ENCODE measurements at regions not wholly inside any gene's neighbourhood (a gene's known extent, or its start where the extent isn't known, plus 50 kb on each side); places are given as distances from the start of the nearest gene placed in this dataset.

GRCh38 chr2:105609746-105610402 lies 134.8 kb upstream of the NCK2 start:
- ATAC-seq (ENCODE audit: insufficient number of reproducible peaks, low FRiP score, low read depth) (no peak), DNase-seq (ENCODE audit: low spot score) (no peak)
- no peaks in the 10 kb centered on the region for H3K9me3 ChIP-seq
- TF ChIP-seq, protein P1, sequence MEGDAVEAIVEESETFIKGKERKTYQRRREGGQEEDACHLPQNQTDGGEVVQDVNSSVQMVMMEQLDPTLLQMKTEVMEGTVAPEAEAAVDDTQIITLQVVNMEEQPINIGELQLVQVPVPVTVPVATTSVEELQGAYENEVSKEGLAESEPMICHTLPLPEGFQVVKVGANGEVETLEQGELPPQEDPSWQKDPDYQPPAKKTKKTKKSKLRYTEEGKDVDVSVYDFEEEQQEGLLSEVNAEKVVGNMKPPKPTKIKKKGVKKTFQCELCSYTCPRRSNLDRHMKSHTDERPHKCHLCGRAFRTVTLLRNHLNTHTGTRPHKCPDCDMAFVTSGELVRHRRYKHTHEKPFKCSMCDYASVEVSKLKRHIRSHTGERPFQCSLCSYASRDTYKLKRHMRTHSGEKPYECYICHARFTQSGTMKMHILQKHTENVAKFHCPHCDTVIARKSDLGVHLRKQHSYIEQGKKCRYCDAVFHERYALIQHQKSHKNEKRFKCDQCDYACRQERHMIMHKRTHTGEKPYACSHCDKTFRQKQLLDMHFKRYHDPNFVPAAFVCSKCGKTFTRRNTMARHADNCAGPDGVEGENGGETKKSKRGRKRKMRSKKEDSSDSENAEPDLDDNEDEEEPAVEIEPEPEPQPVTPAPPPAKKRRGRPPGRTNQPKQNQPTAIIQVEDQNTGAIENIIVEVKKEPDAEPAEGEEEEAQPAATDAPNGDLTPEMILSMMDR (IDR thresholded peaks at IDR 0.05) = no peak
- H3K27ac ChIP-seq = no peak overlapping the region
- no peaks in the 10 kb centered on the region for H3K27me3 ChIP-seq (replicated peaks; ENCODE audit: insufficient read depth)
- H3K4me3 ChIP-seq = no peak overlapping the region
- H3K36me3 ChIP-seq = no peaks in the 10 kb centered on the region
- peaks cover 8 to 14% of the 10 kb centered on the region in 2 donors for H3K4me1 ChIP-seq (ENCODE audit: control insufficient read depth in 1 of 2, low read depth in 2 of 2)

GRCh38 chr2:105607920-105608504 lies 136.7 kb upstream of the NCK2 start:
- no peaks in the 10 kb centered on the region for H3K27me3 ChIP-seq (replicated peaks; ENCODE audit: insufficient read depth)
- no peak for DNase-seq (ENCODE audit: low spot score)
- no peak overlapping the region for H3K4me3 ChIP-seq
- no peaks in the 10 kb centered on the region for H3K9me3 ChIP-seq
- TF ChIP-seq, protein P1 (IDR thresholded peaks at IDR 0.05) = no peak
- H3K4me1 ChIP-seq (ENCODE audit: control insufficient read depth in 1 of 2, low read depth in 2 of 2) = peaks cover 8 to 24% of the 10 kb centered on the region in 2 donors
- no peak for ATAC-seq (ENCODE audit: insufficient number of reproducible peaks, low FRiP score, low read depth)
- H3K27ac ChIP-seq = no peak overlapping the region
- H3K36me3 ChIP-seq = no peaks in the 10 kb centered on the region

- no peak for DNase-seq (ENCODE audit: low spot score)
- TF ChIP-seq, protein P1 (IDR thresholded peaks at IDR 0.05) = no peak
- Histone ChIP-seq H3K9me3 (no peaks in the 10 kb centered on the region), H3K27me3 (replicated peaks; ENCODE audit: insufficient read depth) (no peaks in the 10 kb centered on the region), H3K27ac (peak overlapping the region in 1 of 2 donors; percentile 85), H3K4me1 (ENCODE audit: control insufficient read depth in 1 of 2, low read depth in 2 of 2) (peaks cover 8 to 30% of the 10 kb centered on the region in 2 donors), H3K36me3 (no peaks in the 10 kb centered on the region), H3K4me3 (no peak overlapping the region)
- no peak for ATAC-seq (ENCODE audit: insufficient number of reproducible peaks, low FRiP score, low read depth)
These were observed 138.6 kb upstream of the NCK2 start for GRCh38 chr2:105606081-105606480.

GRCh38 chr2:105604938-105605337 lies 139.8 kb upstream of the NCK2 start:
- Histone ChIP-seq H3K27ac (peak overlapping the region; percentile 76 to 85), H3K4me3 (peak overlapping the region; percentile 45), H3K27me3 (replicated peaks; ENCODE audit: insufficient read depth) (no peaks in the 10 kb centered on the region), H3K36me3 (no peaks in the 10 kb centered on the region), H3K9me3 (no peaks in the 10 kb centered on the region), H3K4me1 (ENCODE audit: control insufficient read depth in 1 of 2, low read depth in 2 of 2) (peaks cover 8 to 40% of the 10 kb centered on the region in 2 donors)
- TF ChIP-seq, protein P1 (IDR thresholded peaks at IDR 0.05) = no peak
- ATAC-seq (ENCODE audit: insufficient number of reproducible peaks, low FRiP score, low read depth) (peak; percentile 82), DNase-seq (ENCODE audit: low spot score) (peak; percentile 42)

GRCh38 chr2:105600949-105601794 lies 143.5 kb upstream of the NCK2 start:
- no peak overlapping the region for H3K27ac ChIP-seq
- DNase-seq (ENCODE audit: low spot score) = no peak
- peaks cover 6 to 46% of the 10 kb centered on the region in 2 donors for H3K4me1 ChIP-seq (ENCODE audit: control insufficient read depth in 1 of 2, low read depth in 2 of 2)
- TF ChIP-seq, protein P1 (IDR thresholded peaks at IDR 0.05) = no peak
- H3K9me3 ChIP-seq = no peaks in the 10 kb centered on the region
- no peak for ATAC-seq (ENCODE audit: insufficient number of reproducible peaks, low FRiP score, low read depth)
- no peak overlapping the region for H3K4me3 ChIP-seq
- H3K36me3 ChIP-seq = no peaks in the 10 kb centered on the region
- H3K27me3 ChIP-seq (replicated peaks; ENCODE audit: insufficient read depth) = no peaks in the 10 kb centered on the region
